Neural cell (in vitro differentiated cells): ENCODE measurements at regions not wholly inside any gene's neighbourhood (a gene's known extent, or its start where the extent isn't known, plus 50 kb on each side); places are given as distances from the start of the nearest gene placed in this dataset.

Source experiments
- H2AFZ ChIP-seq: fragments of 200-600, 300-800 bp; sonication (generic), shearing (Covaris generic); 2 replicates; pipeline ENCODE4 v1.6.0; 2014; ENCODE audit warnings: low read depth, mild to moderate bottlenecking, antibody characterized with exemption, low read length, moderate library complexity
- H3F3A ChIP-seq: fragments of 200-600 bp; shearing (Covaris generic); 2 replicates; pipeline ENCODE4 v1.6.1; 2016; ENCODE audit warnings: mild to moderate bottlenecking, moderate library complexity, mixed read lengths, antibody characterized with exemption, low read length; ENCODE audit not compliant: insufficient read depth, poor library complexity, severe bottlenecking
- H3K27ac ChIP-seq: fragments of 200-600, 300-800 bp; sonication (generic), shearing (Covaris generic); 2 replicates; pipeline ENCODE4 v1.5.1; 2014; ENCODE audit warnings: mild to moderate bottlenecking, low read length, moderate library complexity
- H3K27me3 ChIP-seq: fragments of 300-800, 200-600 bp; sonication (generic), shearing (Covaris generic); 2 replicates; pipeline ENCODE4 v1.6.0; 2014; ENCODE audit warnings: mild to moderate bottlenecking, low read depth, low read length, moderate library complexity; ENCODE audit not compliant: insufficient read depth
- H3K36me3 ChIP-seq: fragments of 300-800, 200-600 bp; sonication (generic), shearing (Covaris generic); 2 replicates; pipeline ENCODE4 v1.5.1; 2014; ENCODE audit warnings: mild to moderate bottlenecking, antibody characterized with exemption, low read length, moderate library complexity; ENCODE audit not compliant: insufficient read depth
- H3K4me2 ChIP-seq: fragments of 300-800, 200-600 bp; sonication (generic), shearing (Covaris generic); 2 replicates; pipeline ENCODE4 v1.6.0; 2014; ENCODE audit warnings: mild to moderate bottlenecking, low read length
- H3K4me3 ChIP-seq: fragments of 300-800, 200-600 bp; sonication (generic), shearing (Covaris generic); 2 replicates; pipeline ENCODE4 v1.5.1; 2014; ENCODE audit warnings: mild to moderate bottlenecking, low read length, moderate library complexity
- H3K79me2 ChIP-seq: fragments of 200-600 bp; shearing (Covaris generic); replicated peaks from 2 replicates; pipeline ENCODE4 v1.6.0; 2014; ENCODE audit warnings: mild to moderate bottlenecking, low read length, moderate library complexity; ENCODE audit not compliant: insufficient read depth
- H3K9ac ChIP-seq: fragments of 300-800, 200-600 bp; sonication (generic), shearing (Covaris generic); 2 replicates; pipeline ENCODE4 v1.6.1; 2016; ENCODE audit warnings: mild to moderate bottlenecking, low read length, mixed read lengths
- H3K9me2 ChIP-seq: fragments of 200-600 bp; shearing (Covaris generic); 2 replicates; pipeline ENCODE4 v1.6.1; 2016; ENCODE audit warnings: mild to moderate bottlenecking, low read length, mixed read lengths; ENCODE audit not compliant: insufficient read depth
- H3K9me3 ChIP-seq: fragments of 200-600, 300-800 bp; sonication (generic), shearing (Covaris generic); 2 replicates; pipeline ENCODE4 v1.6.1; 2016; ENCODE audit warnings: mild to moderate bottlenecking, mixed run types, low read length, moderate library complexity, mixed read lengths
- H4K20me1 ChIP-seq: fragments of 200-600 bp; shearing (Covaris generic); 2 replicates; pipeline ENCODE4 v1.6.1; 2016; ENCODE audit warnings: mild to moderate bottlenecking, mixed run types; ENCODE audit not compliant: insufficient read depth
- EP300 ChIP-seq: fragments of 450-650 bp; conservative IDR thresholded peaks from 2 replicates; pipeline ENCODE4 v1.6.1; 2014; ENCODE audit warnings: antibody characterized with exemption, mild to moderate bottlenecking, moderate library complexity; ENCODE audit not compliant: poor library complexity, severe bottlenecking
- EZH2 ChIP-seq: fragments of 200-600, 300-800 bp; shearing (Covaris generic), sonication (generic); IDR thresholded peaks from 2 replicates; pipeline ENCODE4 v1.6.1; 2014; ENCODE audit warnings: antibody characterized with exemption, low read length, borderline replicate concordance, mild to moderate bottlenecking; ENCODE audit not compliant: insufficient read depth, poor library complexity, severe bottlenecking
- RAD21 ChIP-seq: fragments of 450-650 bp; conservative IDR thresholded peaks from 2 replicates; pipeline ENCODE4 v1.6.1; 2014; ENCODE audit warnings: antibody characterized with exemption, mild to moderate bottlenecking, moderate library complexity
- REST ChIP-seq: IDR thresholded peaks from 2 replicates; pipeline ENCODE4 v1.6.1; 2012; ENCODE audit warnings: borderline replicate concordance
- TF ChIP-seq, protein P1 (sequence below): fragments of 450-650 bp; IDR thresholded peaks from 2 replicates; pipeline ENCODE4 v1.5.1; 2014; ENCODE audit warnings: antibody characterized with exemption, mild to moderate bottlenecking, moderate library complexity; ENCODE audit not compliant: poor library complexity, severe bottlenecking

DNA sequence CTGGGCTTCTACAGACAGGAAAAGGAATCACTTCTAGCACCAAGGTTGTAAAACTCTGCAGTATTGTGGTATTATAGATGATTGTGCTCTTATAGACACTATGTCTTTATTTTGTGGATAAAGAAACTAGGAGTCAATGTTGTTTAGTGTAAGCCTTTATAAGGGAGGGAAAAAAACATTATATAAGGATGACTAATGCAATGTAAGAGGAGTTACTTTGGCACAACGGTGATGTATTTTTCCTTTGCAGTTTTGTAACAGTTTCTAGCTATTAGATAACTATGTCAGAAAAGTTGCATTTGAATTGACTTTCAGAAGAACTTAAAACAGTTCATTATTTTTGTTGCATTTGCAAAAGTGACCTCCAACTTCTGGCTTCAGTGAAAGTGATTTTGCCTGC, 545.4 kb downstream of the CCDC85A start:
- Histone ChIP-seq H3F3A (no peaks in the 10 kb centered on the region), H2AFZ (no peak overlapping the region), H3K79me2 (no peaks in the 10 kb centered on the region), H4K20me1 (no peaks in the 10 kb centered on the region), H3K36me3 (no peaks in the 10 kb centered on the region), H3K27ac (no peak overlapping the region), H3K27me3 (no peaks in the 10 kb centered on the region), H3K4me2 (no peak overlapping the region), H3K4me3 (no peak overlapping the region), H3K9ac (no peak overlapping the region), H3K9me3 (peaks cover 6% of the 10 kb centered on the region), H3K9me2 (no peaks in the 10 kb centered on the region)
- TF ChIP-seq RAD21: no peak

DNA sequence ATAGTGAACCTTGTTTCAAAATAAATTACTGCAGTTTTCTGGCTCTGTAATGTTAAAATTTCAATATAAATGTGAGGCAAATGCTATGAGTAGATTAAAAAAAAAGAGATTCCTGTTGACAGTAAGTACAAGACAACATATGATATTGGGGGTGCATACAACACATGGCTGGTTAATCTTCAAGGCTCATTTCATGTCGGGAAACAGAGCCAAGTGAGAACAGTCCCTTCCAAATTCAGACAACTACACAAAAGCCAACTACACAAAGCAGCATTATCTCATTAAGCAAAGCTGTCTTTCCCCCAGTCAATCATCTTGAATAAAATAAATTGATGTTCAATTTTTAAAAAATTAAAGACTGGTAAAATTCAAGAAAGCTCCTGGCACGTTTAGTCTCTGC, 549.2 kb downstream of the CCDC85A start:
- Histone ChIP-seq H3K9me3 (no peaks in the 10 kb centered on the region), H3K4me2 (no peak overlapping the region), H3K4me3 (no peak overlapping the region), H4K20me1 (no peaks in the 10 kb centered on the region), H3K79me2 (no peaks in the 10 kb centered on the region), H3F3A (no peaks in the 10 kb centered on the region), H3K27ac (no peak overlapping the region), H3K27me3 (no peaks in the 10 kb centered on the region), H2AFZ (no peak overlapping the region), H3K36me3 (no peaks in the 10 kb centered on the region), H3K9me2 (no peaks in the 10 kb centered on the region), H3K9ac (no peak overlapping the region)
- TF ChIP-seq EP300 (no peak), RAD21 (no peak)
- TF ChIP-seq, protein P1, sequence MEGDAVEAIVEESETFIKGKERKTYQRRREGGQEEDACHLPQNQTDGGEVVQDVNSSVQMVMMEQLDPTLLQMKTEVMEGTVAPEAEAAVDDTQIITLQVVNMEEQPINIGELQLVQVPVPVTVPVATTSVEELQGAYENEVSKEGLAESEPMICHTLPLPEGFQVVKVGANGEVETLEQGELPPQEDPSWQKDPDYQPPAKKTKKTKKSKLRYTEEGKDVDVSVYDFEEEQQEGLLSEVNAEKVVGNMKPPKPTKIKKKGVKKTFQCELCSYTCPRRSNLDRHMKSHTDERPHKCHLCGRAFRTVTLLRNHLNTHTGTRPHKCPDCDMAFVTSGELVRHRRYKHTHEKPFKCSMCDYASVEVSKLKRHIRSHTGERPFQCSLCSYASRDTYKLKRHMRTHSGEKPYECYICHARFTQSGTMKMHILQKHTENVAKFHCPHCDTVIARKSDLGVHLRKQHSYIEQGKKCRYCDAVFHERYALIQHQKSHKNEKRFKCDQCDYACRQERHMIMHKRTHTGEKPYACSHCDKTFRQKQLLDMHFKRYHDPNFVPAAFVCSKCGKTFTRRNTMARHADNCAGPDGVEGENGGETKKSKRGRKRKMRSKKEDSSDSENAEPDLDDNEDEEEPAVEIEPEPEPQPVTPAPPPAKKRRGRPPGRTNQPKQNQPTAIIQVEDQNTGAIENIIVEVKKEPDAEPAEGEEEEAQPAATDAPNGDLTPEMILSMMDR: no peak

- Histone ChIP-seq H3K27ac (no peak overlapping the region), H3K36me3 (no peaks in the 10 kb centered on the region), H3K9me2 (no peaks in the 10 kb centered on the region), H3K9me3 (no peaks in the 10 kb centered on the region), H3F3A (no peaks in the 10 kb centered on the region), H3K4me3 (no peak overlapping the region), H4K20me1 (no peaks in the 10 kb centered on the region), H3K27me3 (no peaks in the 10 kb centered on the region), H3K79me2 (no peaks in the 10 kb centered on the region), H3K9ac (no peak overlapping the region), H3K4me2 (no peak overlapping the region), H2AFZ (no peak overlapping the region)
- TF ChIP-seq EZH2: no peak
- no peak for TF ChIP-seq REST
Observed at GRCh38 chr2:56739413-56739812, 555.6 kb downstream of the CCDC85A start.
